ENCODE measurements at regions not wholly inside any gene's neighbourhood (a gene's known extent, or its start where the extent isn't known, plus 50 kb on each side); places are given as distances from the start of the nearest gene placed in this dataset.
"Not testable (repeated sequence)": the region's sequence is repeated elsewhere in the genome, so short reads cannot be mapped to it uniquely, and the experiment has no call there.

DNA sequence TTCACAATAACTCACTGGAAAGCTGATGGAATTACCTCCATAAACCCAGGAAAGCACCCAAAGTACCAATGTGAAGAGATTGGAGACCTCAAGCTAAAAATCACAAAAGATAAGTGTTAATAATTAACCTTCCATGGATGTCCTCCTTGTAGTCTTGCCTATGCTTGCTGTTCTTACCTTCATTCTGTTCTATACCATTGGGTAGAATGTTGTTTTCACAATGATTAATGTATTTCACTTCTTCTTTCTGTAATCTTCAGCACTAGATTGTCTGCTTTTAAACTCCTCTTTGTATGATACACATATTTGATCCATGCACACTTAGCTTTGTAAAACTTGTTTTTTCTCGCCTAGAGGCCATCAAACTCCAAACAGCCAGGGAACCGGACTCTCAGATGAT lies 570.3 kb downstream of the RAPGEF2 start:
- no peak for DNase-seq

DNA sequence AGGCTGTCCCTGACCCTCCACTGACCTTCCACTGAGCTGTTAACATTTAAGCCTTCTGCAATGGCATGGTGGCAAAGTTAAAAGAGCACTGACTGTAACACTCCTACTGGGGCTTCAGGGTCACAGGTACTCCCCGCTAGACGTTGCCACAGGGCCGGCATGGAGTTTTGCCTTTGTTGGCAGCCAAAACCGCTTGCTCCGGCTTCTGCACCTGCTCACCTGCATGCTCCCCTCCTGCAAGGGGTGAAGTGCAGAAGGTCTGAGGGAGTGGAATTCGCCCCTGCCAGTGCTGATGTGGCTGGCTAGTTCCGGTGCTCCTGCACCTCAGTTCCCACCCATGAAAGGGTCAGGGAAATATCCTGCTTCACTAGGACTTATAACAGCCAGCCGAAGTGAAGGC lies 571.4 kb downstream of the RAPGEF2 start:
- DNase-seq, result no peak

DNA sequence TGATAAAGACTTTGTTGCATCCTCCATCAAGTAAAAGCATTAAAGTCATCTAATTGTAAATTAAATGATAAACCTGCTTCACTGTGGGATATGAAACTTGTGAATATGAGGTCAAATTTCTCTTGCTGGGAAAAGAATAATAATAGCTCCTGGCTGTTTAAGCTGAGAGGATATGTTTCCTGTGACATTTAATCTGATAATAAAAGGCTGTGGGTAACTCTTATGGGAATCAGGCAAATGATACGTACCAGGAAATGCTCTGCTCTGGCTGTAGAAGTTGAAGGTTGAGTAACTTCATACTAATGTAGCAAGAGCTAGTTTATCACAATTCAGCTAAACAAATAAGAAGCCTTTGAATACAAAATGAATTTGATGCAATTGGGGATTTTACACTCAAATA lies 574.6 kb downstream of the RAPGEF2 start:
- DNase-seq, result no peak

DNA sequence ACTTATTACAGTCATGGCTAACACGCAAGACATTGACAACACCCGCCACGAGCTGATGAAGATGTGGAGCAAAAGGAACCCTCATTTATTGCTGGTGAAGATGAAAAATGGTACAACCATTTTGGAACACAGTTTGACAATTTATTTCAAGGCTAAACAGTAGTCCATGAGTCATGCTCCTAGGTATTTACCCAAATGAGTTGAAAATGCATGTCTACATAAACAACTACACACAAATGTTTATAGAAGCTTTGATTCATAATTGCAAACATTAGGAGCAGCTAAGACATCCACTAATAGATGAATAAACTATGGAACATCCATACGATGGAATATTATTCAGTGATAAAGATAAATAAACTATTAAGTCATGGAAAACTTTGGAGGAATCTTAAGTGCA lies 580.1 kb downstream of the RAPGEF2 start:
- DNase-seq, result no peak

DNA sequence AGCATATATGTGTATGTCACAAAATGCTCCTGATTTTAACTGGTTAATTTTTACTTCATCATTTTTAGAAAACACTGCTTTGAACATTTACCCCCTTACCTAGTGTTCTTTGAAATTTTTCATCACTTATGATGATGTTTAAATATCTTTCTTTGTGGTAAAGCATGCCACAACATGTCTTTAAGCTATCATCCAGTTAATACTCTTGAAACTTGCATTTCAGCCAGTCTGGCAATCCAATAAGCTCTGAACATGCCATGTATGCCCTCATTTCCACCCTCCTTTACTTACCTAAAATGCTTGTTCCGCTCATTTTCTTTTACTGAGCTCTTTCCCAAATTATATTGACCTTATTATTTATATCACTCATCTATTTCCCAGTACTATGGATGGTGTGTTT lies 581.2 kb downstream of the RAPGEF2 start:
- DNase-seq, result no peak

DNA sequence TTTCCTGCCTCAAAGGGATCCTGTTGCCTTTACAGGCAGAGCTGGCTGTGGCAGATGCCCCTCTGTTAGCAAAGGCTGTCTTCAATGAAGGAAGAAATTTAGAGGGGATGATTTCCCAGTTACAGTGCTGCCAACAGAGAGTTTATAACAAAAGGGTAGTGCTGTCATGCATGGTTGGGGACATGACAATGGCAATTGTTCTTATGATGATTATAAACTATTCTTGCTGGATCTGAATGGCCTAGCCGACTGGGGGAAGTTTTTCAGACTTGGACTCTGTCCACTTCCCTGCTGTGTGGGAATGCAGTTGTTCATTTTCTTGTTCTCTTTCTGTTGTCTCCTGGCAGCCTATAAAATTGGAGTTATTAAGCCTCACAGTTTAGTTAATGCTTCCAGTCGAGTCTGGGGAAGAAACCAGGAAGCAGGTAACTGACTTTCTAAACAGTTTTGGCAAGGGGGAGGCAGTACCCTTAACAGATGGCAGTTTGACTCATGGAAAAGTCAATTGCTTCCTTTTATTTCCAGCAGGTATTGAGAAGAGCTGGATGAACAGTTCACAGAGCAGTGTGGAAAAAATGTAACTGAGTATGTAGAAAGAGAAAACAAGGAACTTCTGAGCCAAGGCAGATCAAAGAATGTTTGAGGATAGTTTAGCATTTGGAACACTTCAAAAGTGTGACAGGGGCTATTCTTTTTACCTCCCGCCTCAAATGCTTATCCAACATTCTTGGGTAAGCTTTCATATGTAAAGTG lies 582.6 kb downstream of the RAPGEF2 start:
- DNase-seq, result no peak

DNA sequence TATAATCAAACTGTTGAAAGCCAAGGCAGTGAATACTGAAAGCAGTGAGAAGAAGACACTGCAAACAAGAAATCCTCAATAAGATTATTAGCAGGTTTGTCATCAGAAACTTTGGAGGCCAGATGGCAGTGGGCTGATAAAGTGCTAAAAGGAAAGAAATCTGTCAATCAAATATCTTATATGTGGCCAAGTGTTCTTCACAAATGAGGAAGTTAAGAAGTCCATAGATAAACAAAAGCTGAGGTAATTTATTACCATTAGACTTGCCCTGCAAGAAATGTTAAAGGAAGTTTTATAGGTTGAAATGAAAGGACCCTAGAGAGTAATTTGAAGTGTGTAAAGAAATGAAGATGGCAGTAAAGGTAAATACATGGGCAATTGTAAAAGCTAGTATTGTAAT lies 586.6 kb downstream of the RAPGEF2 start:
- DNase-seq, result no peak

DNA sequence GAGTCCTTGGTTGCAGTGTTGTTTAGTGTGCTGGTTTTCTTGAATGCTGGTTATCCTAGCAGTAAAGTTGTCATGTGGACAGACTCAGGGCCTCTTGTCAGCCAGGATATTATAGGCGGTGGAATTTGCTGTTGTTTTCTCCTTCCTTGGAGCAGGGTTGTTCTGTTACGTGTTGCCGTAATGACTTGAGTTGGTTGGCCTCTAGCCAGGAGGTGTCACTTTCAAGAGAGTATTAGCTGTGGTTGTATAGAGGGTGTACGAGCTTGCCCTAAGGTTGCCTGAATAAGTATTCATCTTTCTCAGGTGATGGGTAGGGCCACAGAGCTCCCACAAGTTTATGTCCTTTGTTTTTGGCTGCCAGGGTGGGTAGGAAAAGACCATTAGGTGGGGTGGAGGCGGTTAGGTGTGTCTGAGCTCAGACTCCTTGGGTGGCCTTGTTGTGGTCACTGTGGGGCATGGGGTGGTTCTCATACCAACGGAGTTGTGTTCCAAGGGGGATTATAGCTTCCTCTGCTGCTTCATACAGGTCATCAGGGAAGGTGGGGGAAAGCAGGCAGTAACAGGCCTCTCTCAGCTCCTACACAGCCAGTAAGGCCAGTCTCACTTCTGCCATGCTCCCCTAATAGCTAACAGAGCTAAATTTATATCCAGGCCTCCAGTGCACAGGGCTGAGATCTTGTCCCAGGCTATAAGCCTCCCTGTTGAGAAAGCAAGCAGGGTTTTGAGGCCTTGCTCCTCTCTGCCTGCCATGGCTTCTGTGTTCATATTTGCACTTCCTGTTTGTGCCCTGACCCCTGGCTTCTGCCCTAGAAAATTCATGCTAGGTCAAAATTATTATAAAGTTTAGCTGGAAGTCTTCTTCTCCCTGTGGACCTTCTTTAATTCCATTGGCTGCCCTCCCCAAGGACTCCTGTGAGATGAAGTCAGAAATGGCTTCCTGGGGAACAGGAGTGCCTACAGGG lies 594.7 kb downstream of the RAPGEF2 start:
- DNase-seq, result no peak

DNA sequence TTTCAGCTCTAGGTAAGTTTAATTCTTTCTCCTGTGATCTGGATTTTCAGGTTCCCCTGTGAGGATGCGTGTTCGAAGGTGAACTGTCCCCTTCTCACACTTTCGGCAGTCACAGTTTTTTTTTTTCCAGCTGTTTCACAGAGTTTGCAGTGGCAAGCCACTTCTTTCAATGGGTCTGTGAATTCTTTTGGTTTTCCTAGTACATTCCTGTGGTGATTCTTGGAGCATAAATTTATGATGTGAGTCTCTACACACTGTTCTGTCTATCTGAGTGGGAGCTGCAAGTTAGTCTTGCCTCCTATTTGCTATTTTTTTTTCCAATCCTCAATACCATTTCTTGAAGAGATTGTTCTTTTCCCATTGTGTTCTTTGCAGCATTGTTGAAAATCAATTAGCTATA lies 595.5 kb downstream of the RAPGEF2 start:
- DNase-seq, result no peak

DNA sequence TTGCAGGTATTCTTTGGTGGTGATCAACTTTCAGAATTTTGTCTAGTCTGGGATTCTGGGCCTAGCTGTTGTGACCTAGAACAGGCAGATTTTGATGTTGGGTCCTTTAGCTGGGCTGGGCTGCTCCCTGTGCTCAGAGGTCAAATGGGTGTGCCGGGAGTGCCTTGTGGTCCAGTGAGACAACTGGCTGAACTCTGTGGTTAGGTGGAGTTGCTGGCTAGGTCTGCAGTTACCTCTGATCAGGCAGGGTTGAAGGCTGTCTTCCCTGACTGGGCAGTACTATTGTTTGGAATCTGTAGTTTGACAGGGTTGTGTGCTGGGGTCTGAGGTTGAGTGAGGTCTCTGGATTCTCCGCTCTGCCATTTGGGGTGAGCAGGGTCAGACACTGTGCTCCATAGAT lies 599.3 kb downstream of the RAPGEF2 start:
- DNase-seq, result no peak

DNA sequence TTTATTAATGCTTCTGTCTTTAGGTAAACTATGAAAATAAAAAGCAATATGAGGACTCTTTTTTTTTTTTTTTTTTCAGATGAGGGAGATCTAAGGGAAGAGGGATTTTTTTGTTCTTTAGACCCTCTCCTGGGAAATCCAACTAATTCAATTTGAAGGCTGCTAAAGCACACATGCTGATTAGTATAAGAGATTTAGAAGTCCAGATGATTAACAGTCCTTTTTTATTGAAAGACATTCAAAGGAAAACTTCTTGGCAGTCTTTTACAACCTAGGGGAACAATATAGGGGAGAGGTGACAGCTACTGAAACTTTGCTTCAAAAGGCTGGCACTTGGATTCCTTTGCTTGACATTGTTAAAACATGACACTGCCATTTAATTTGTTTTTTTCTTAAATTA lies 602.5 kb downstream of the RAPGEF2 start:
- DNase-seq, result no peak

DNA sequence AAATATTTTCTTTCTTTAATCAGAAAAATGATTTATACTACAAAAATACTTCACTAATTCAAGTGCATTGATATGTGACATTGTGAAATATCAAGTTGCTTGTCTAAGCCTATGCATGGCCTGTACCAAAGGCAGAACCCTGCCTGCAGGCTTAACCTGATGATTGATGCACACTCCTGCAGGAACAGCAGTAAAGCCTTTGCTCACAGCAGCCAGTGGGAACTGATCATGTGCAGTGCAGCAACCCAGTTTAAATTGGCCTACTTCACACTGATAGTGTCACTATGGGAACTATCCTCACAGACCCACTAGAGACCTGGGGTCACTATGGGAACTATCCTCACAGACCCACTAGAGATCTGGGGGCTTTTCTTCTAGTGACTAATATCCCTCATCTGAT lies 603.8 kb downstream of the RAPGEF2 start:
- DNase-seq, result no peak

DNA sequence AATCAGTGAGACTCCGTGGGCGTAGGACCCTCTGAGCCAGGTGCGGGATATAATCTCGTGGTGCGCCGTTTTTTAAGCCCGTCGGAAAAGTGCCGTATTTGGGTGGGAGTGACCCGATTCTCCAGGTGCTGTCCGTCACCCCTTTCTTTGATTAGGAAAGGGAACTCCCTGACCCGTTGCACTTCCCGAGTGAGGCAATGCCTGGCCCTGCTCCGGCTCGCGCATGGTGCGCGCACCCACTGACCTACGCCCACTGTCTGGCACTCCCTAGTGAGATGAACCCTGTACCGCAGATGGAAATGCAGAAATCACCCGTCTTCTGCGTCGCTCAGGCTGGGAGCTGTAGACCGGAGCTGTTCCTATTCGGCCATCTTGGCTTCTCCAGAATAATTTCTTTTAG lies 612.3 kb downstream of the RAPGEF2 start:
- DNase-seq, result not testable (repeated sequence)

DNA sequence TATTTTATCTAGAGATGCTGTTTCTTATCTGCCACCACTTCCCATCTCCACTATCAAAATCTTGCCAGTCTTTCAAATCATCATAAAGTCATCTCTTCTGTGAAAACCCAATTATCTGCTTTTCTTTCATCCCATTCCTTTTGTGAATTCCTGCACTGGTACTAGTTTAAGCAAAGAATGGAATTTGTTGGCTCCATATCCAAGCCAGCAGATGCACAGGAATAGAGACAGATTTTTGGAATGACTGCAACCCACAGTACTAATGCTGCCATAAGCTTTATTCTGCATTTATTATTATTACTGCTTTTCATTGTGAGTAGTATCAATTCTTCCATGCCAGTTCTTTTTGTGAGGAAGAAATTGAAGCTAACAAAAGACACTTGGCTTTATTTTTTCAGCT lies 616.7 kb downstream of the RAPGEF2 start:
- DNase-seq, result no peak

DNA sequence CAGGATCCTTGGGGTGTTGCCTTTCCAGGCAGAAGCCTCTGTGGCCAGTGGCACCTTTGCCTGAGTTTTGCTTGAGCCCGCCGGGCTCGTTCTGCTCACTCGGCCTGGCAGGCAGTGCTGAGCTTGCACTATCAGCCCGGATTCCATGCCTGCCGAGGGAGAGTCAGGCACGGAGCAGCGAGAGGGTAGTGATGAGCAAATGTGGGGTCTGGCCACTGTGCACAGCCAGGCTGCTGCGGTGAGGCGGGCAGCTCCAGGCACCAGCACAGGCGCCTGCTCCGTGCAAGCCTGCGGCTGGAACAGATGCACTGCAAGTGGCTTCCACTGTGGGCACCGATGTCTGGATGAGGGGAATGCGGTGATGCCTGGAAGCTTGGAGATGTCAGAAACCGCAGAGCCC lies 619.2 kb downstream of the RAPGEF2 start:
- no peak for DNase-seq

DNA sequence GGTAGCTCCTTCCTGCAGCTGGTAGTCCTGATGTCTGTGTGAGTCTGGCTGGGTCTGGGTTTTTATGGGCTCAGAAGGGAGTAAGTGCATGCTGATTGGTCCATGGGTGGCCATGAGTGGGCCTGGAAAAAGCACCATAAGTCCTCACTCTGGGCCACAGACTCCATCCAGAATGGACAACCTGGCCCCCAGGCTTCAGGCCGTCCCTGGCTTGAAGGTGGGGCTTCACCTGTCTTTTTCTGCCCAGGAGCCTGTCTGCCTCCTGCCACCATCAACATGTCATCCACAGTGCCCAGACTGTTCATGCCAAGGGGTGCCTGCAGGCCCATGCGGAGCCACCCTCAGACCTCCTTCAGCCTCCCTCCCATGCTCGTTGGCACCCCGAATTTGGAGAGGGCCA lies 620.0 kb downstream of the RAPGEF2 start:
- no peak for DNase-seq

DNA sequence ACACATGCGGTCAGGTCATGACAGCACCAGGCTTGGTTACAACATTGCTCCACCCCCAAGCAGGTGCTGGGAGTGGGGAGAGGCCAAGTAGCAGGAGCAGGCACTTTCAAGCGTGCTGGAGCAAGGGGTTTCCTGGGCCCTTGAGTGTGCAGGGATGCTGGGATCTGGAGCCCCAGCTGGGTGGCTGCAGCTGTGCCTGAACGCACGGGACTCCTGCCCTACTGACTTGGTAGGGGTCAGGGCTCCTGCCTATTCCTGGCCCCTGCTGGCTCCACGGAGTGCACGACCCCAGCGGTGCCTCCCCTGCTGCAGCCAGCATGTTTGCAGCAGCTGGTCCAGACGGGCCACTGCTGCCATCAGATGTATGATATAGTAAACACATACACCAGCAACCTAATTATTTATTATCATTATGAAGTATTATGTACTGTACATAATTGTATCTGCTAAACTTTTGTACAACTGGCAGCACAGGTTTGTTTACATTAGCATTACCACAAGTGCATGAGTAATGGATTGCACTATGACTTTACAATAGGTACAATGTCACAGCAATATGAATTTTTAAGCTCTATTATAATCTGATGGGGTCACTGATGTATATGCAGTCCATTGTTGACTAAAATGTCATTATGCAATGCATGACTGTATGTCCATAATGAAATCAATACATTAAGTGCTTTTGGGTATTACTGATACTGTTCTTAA lies 620.6 kb downstream of the RAPGEF2 start:
- DNase-seq, result no peak

DNA sequence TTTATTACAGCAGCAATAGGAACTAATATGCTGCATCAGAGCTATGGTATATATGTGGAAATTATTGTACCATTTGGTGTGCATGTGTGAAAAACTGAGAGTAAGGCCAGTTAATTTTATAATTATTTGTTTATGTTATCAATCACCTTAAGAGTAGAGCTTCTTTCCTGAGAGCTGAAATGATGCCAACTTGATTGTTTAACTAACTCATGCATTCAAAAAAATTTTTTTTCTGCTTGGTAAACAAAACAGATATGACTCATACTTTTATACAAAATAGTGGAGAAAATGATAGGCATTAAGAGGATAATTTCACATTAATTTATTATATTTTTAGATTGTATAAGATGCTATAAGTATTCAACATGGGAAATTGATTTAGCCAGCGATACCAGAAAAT lies 622.7 kb downstream of the RAPGEF2 start:
- no peak for DNase-seq

DNA sequence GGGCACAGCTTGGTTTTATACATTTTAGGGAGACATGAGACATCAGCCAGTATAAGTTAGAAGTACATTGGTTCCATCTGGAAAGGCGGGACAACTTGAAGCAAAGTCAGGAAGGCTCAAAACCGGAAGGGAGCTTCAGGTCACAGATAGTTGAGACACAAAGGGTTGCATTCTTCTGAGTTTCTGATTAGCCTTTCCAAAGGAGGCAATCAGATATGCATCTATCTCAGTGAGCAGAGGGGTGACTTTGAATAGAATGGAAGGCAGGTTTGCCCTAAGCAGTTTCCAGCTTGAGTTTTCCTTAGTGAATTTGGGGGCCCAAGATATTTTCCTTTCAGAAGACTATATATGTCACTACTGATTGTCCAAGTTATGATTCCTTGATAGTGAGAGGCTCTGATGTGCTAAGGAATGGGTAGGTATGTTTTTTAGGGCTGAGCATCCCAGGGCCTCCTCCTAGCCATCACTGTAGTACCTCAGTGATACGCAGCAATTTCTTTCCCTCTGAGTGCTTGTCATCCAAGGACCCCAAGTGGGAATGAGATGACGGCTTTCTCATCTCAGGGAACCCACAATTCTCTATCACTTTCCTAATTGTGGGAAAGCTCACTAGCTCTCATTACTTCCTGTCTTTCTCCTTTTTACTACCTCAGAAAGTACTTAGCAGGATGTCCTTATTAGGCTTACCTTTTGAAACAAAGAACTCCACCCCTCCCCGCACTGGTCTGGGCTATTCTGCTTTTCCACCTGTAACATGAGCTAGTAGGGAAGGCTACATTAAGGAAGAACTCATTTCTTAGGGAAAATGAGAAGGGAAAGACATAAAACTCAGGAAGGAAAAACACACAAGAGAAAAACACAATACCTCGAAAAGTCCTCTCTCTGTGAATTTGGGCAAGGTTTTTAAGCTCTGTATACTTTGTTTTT lies 632.7 kb downstream of the RAPGEF2 start:
- no peak for DNase-seq

DNA sequence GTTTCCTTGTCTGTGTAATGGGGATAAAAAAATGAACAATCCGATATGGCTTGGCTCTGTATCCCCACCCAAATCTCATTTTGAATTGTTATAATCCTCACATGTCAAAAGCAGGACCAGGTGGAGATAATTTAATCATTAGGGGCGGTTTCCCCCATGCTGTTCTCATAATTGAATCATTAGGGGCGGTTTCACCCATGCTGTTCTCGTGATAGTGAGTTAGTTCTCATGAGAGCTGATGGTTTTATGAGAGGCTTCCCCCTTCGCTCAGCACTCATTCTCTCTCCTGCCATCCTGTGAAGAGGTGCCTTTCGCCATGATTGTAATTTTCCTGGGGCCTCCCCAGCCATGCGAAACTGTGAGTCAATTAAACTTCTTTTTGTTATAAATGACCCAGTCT lies 633.5 kb downstream of the RAPGEF2 start:
- DNase-seq, result no peak

DNA sequence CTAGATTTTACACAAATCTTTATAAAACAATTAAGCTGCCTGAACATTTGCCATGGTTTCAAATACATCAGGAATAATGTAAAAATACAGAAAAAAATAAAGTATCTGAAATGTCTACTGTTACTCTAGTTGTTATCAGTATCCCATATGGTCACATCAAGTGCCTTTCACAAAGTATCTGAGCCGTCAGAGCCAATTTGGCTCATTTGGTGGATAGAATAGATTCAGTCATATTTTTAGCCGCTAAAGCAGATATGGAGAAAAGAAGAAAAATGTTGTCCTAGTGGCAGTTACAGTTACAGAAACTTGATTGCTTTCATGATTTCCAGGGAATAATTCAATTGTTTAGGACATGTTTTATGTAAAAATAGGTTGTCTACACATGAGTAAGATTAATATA lies 641.1 kb downstream of the RAPGEF2 start:
- no peak for DNase-seq

DNA sequence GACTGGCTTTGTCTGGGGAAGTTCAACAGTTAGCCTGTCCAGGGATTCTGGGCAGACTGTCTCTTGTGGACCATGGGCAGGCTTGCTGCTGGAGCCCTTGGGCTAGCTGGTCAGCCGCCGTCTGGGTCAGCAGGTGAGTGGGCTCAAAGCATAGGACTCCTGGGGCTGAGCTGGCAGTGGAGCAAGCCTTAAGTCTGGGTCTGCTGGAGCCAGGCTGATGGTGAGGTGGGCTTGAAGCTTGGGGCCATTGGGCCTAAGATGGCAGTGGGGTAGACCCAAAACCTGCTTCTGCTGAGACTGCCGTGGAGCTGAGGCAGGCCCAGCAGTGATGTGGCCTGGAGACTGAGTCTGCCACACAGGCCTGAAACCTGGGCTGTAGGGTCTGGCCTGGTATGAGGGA lies 645.1 kb downstream of the RAPGEF2 start:
- DNase-seq, result no peak
